Mesenchymal stem cell (in vitro differentiated cells and primary cell): ENCODE measurements at regions not wholly inside any gene's neighbourhood (a gene's known extent, or its start where the extent isn't known, plus 50 kb on each side); places are given as distances from the start of the nearest gene placed in this dataset.
A peak's percentile ranks its signal among the peaks of the same experiment; 100 is the strongest.
"Not testable (repeated sequence)": the region's sequence is repeated elsewhere in the genome, so short reads cannot be mapped to it uniquely, and the experiment has no call there.

Source experiments
- DNase-seq: peaks from one replicate; pipeline ENCODE4 v3.0.0-alpha.2; 2013
- H2AFZ ChIP-seq: one replicate; pipeline ENCODE4 v1.6.1; 2013; ENCODE audit warnings: low read depth, mild to moderate bottlenecking, control low read depth, inconsistent platforms, low read length, moderate library complexity
- H2AK5ac ChIP-seq: 2 replicates; pipeline ENCODE4 v1.6.1; 2013; ENCODE audit warnings: low read length, moderate library complexity, mild to moderate bottlenecking, inconsistent platforms; ENCODE audit not compliant: severe bottlenecking
- H2BK120ac ChIP-seq: one replicate; pipeline ENCODE4 v1.6.1; 2013; ENCODE audit warnings: low read depth, mild to moderate bottlenecking, inconsistent platforms, low read length, moderate library complexity
- H2BK12ac ChIP-seq, 2 experiments: one replicate each; pipeline ENCODE4 v1.6.1; 2013; ENCODE audit warnings: inconsistent platforms in 2 of 2, low read length in 2 of 2, mild to moderate bottlenecking in 2 of 2, moderate library complexity in 2 of 2, control low read depth in 1 of 2
- H2BK15ac ChIP-seq: one replicate; pipeline ENCODE4 v1.6.1; 2013; ENCODE audit warnings: mild to moderate bottlenecking, low read depth, inconsistent platforms; ENCODE audit not compliant: poor library complexity, severe bottlenecking
- H2BK5ac ChIP-seq: 2 replicates; pipeline ENCODE4 v1.6.1; 2013; ENCODE audit warnings: low read depth, mild to moderate bottlenecking, low read length, control low read depth, inconsistent platforms; ENCODE audit not compliant: poor library complexity, severe bottlenecking
- H3K14ac ChIP-seq, 2 experiments: one replicate each; pipeline ENCODE4 v1.6.1; 2013; ENCODE audit warnings: inconsistent platforms in 2 of 2, low read length in 2 of 2, control low read depth in 1 of 2, mild to moderate bottlenecking in 1 of 2, moderate library complexity in 1 of 2
- H3K18ac ChIP-seq, 2 experiments: one replicate each; pipeline ENCODE4 v1.6.1; 2013; ENCODE audit warnings: inconsistent platforms in 2 of 2, low read length in 2 of 2, control low read depth in 1 of 2, low read depth in 1 of 2, mild to moderate bottlenecking in 1 of 2
- H3K23ac ChIP-seq, 2 experiments: one replicate each; pipeline ENCODE4 v1.6.1; 2013; ENCODE audit warnings: inconsistent platforms in 2 of 2, low read length in 2 of 2, mild to moderate bottlenecking in 2 of 2, moderate library complexity in 2 of 2, control low read depth in 1 of 2
- H3K27ac ChIP-seq: 2 replicates; pipeline ENCODE4 v1.5.1; 2013; ENCODE audit warnings: mild to moderate bottlenecking, moderate library complexity, low read length, control low read depth, inconsistent platforms; ENCODE audit not compliant: poor library complexity, severe bottlenecking
- H3K27me3 ChIP-seq, 2 experiments: 2 replicates each; pipeline versions ENCODE4 v1.6.1 to v1.7.0; 2013; ENCODE audit warnings: low read length in 2 of 2, mild to moderate bottlenecking in 2 of 2, moderate library complexity in 2 of 2, control low read depth in 1 of 2, inconsistent platforms in 1 of 2; ENCODE audit not compliant: control insufficient read depth in 1 of 2, insufficient read depth in 1 of 2
- H3K36me3 ChIP-seq, 2 experiments: 2 replicates each; pipeline versions ENCODE4 v1.6.1 to v1.7.0; 2013; ENCODE audit warnings: low read length in 2 of 2, control low read depth in 1 of 2, inconsistent platforms in 1 of 2, low read depth in 1 of 2, mild to moderate bottlenecking in 1 of 2; ENCODE audit not compliant: insufficient read depth in 2 of 2, control insufficient read depth in 1 of 2
- H3K4ac ChIP-seq, 2 experiments: one replicate each; pipeline ENCODE4 v1.6.1; 2013; ENCODE audit warnings: inconsistent platforms in 2 of 2, low read length in 2 of 2, mild to moderate bottlenecking in 2 of 2, moderate library complexity in 2 of 2, control low read depth in 1 of 2, low read depth in 1 of 2
- H3K4me1 ChIP-seq: 2 replicates; pipeline ENCODE4 v1.6.1; 2013; ENCODE audit warnings: low read depth, low read length, control low read depth; ENCODE audit not compliant: control insufficient read depth, insufficient read depth
- H3K4me2 ChIP-seq: 2 replicates; pipeline ENCODE4 v1.6.1; 2013; ENCODE audit warnings: low read length, mild to moderate bottlenecking, inconsistent platforms; ENCODE audit not compliant: poor library complexity, severe bottlenecking
- H3K4me3 ChIP-seq, 2 experiments: 2 replicates each; pipeline versions ENCODE4 v1.5.1 to v1.7.0; 2013; ENCODE audit warnings: low read length in 2 of 2, mild to moderate bottlenecking in 2 of 2, control low read depth in 1 of 2, low read depth in 1 of 2; ENCODE audit not compliant: insufficient read depth in 1 of 2
- H3K79me1 ChIP-seq: replicated peaks from 2 replicates; pipeline ENCODE4 v1.6.1; 2013; ENCODE audit warnings: mild to moderate bottlenecking, control low read depth, low read length, inconsistent platforms; ENCODE audit not compliant: poor library complexity, severe bottlenecking
- H3K9ac ChIP-seq: 2 replicates; pipeline ENCODE4 v1.7.0; 2013; ENCODE audit warnings: mild to moderate bottlenecking, low read length, moderate library complexity
- H3K9me3 ChIP-seq: 2 replicates; pipeline ENCODE4 v1.7.0; 2013; ENCODE audit warnings: mild to moderate bottlenecking, low read length; ENCODE audit not compliant: control insufficient read depth
- H4K8ac ChIP-seq: one replicate; pipeline ENCODE4 v1.6.1; 2013; ENCODE audit warnings: inconsistent platforms, mild to moderate bottlenecking, low read length, moderate library complexity
- H4K91ac ChIP-seq: one replicate; pipeline ENCODE4 v1.6.1; 2013; ENCODE audit warnings: mild to moderate bottlenecking, low read length, inconsistent platforms
- WGBS: methylation state at CpG from one replicate; pipeline ENCODE4 v1.1.7; 2013; ENCODE audit warnings: mixed read lengths; 5-methylcytosine and 5-hydroxymethylcytosine counted together

DNA sequence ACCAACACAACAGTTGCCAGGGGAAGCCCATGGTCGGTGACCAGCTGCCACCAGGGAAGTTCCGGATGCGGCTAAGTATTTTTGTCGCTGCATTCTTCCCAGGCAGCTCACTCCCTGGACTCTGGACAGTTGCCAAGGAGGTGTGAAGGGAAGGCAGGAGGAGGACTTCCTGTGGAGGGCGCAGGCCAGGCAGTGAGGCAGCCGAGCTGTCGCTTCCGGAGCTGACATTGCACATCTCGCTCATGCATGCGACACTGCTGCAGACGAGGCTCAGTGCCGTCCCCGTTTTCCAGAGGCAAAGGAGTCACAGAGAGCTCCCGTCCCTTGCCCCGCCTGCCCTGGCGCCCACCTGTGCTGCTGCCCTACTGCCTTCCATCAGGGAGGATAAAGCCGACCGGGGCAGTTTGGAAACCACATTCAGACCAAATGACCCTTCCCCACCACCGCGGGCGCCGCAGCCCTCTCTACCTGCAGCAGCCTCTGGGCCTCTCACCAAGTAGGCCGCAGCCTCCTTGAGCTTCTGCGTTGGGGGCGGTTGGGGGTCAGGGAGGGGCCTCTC, 81.4 kb downstream of the NENF start:
- Histone ChIP-seq H2BK12ac (peak overlapping the region in 1 of 2 experiments; percentile 1), H3K4me1 (peaks cover 23% of the 10 kb centered on the region), H3K9ac (peak overlapping the region; percentile 15), H3K14ac (peak overlapping the region in 1 of 2 experiments; percentile 94), H3K27me3 (peaks cover 0 to 56% of the 10 kb centered on the region in 2 experiments), H3K4me3 (no peak overlapping the region), H3K18ac (peak overlapping the region in 1 of 2 experiments; percentile 64), H4K8ac (no peak overlapping the region), H3K4ac (no peak overlapping the region), H4K91ac (no peak overlapping the region), H3K23ac (peak overlapping the region in 1 of 2 experiments; percentile 0), H3K36me3 (no peaks in the 10 kb centered on the region), H3K9me3 (no peaks in the 10 kb centered on the region), H2BK5ac (no peak overlapping the region), H2AK5ac (peak overlapping the region; percentile 27), H2AFZ (peak overlapping the region; percentile 32), H3K4me2 (no peak overlapping the region), H2BK15ac (no peak overlapping the region), H3K79me1 (no peaks in the 10 kb centered on the region), H3K27ac (no peak overlapping the region), H2BK120ac (no peak overlapping the region)
- DNase-seq: peak; percentile 67
- WGBS: 40% methylated on average over 24 of the region's 25 CpGs

GRCh38 chr1:212514782-212515181, 82.1 kb downstream of the NENF start:
- Histone ChIP-seq H2AFZ (peak overlapping the region; percentile 32), H3K27me3 (peaks cover 0 to 60% of the 10 kb centered on the region in 2 experiments), H3K4me3 (no peak overlapping the region), H3K9me3 (no peaks in the 10 kb centered on the region), H3K4ac (no peak overlapping the region), H2AK5ac (no peak overlapping the region), H4K8ac (peak overlapping the region; percentile 64), H2BK5ac (no peak overlapping the region), H2BK15ac (no peak overlapping the region), H3K79me1 (no peaks in the 10 kb centered on the region), H2BK12ac (peak overlapping the region in 1 of 2 experiments; percentile 32), H3K36me3 (no peaks in the 10 kb centered on the region), H3K4me2 (no peak overlapping the region), H3K27ac (no peak overlapping the region), H3K23ac (no peak overlapping the region), H3K18ac (peak overlapping the region in 1 of 2 experiments; percentile 30), H4K91ac (no peak overlapping the region), H2BK120ac (no peak overlapping the region), H3K9ac (peak overlapping the region; percentile 63), H3K14ac (no peak overlapping the region), H3K4me1 (peaks cover 23% of the 10 kb centered on the region)
- WGBS: 6% methylated on average over 23 of the region's 36 CpGs
- DNase-seq: peak; percentile 15

DNA sequence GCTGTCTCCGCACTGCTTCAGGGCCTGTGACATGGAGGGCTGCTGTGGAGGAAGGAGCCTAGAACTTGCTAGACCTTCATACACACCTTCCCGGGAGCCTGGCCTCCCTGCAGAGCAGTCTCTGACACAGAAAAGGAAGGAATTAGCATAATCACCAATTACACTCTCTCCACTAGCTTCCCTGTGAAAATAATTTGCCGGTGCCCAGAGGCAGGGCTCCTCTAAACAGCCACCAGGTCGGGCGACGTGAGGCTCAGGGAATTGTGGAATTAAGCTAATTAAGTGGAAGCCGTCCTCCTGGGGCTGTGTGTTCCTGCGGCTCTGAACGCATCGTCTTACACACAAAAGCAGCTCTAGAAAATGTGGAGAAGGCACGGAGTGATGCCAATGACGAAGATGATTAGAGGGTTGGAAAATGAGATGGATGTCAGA, 82.6 kb downstream of the NENF start:
- Histone ChIP-seq H3K36me3 (no peaks in the 10 kb centered on the region), H3K4me1 (peaks cover 23% of the 10 kb centered on the region), H3K18ac (no peak overlapping the region), H3K14ac (no peak overlapping the region), H2BK5ac (no peak overlapping the region), H2AK5ac (no peak overlapping the region), H3K4ac (no peak overlapping the region), H3K23ac (no peak overlapping the region), H3K9ac (no peak overlapping the region), H2AFZ (no peak overlapping the region), H3K27me3 (peaks cover 0 to 63% of the 10 kb centered on the region in 2 experiments), H3K27ac (no peak overlapping the region), H2BK15ac (no peak overlapping the region), H2BK120ac (no peak overlapping the region), H3K4me3 (no peak overlapping the region), H4K8ac (no peak overlapping the region), H4K91ac (no peak overlapping the region), H2BK12ac (no peak overlapping the region), H3K4me2 (no peak overlapping the region), H3K79me1 (no peaks in the 10 kb centered on the region), H3K9me3 (no peaks in the 10 kb centered on the region)
- WGBS: 27% methylated on average over 12 of the region's 12 CpGs
- DNase-seq: no peak

DNA sequence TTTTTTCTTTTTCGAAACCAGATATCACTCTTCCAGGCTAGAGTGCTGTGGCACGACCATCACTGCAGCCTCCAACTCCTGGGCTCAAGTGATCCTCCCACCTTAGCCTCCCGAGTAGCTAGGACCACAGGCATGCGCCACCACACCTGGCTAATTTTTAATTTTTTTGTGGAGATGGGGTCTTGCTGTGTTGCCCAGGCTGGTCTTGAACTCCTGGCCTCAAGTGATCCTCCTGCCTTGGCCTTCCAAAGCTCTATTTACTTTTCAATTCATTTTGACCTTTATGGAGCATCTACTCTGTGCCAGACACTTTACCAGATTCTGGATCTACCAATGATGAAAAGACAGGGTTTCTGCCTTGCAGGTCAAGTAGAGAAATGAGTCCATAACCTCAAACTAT, 83.3 kb downstream of the NENF start:
- not testable (repeated sequence) for H3K36me3 ChIP-seq, H2BK5ac ChIP-seq, H2AFZ ChIP-seq, H3K27ac ChIP-seq, H3K14ac ChIP-seq, H3K9me3 ChIP-seq, H3K23ac ChIP-seq, H2AK5ac ChIP-seq, H2BK120ac ChIP-seq, H4K91ac ChIP-seq, H3K79me1 ChIP-seq, H3K18ac ChIP-seq, H4K8ac ChIP-seq, H3K4ac ChIP-seq, H2BK12ac ChIP-seq, H3K9ac ChIP-seq, H3K4me3 ChIP-seq, H2BK15ac ChIP-seq, DNase-seq, H3K4me2 ChIP-seq
- 89% methylated on average over 4 of the region's 4 CpGs for WGBS
- peaks cover 0 to 62% of the 10 kb centered on the region in 2 experiments for H3K27me3 ChIP-seq
- H3K4me1 ChIP-seq: peaks cover 23% of the 10 kb centered on the region
